ENCODE measurements at regions not wholly inside any gene's neighbourhood (a gene's known extent, or its start where the extent isn't known, plus 50 kb on each side); places are given as distances from the start of the nearest gene placed in this dataset.

DNA sequence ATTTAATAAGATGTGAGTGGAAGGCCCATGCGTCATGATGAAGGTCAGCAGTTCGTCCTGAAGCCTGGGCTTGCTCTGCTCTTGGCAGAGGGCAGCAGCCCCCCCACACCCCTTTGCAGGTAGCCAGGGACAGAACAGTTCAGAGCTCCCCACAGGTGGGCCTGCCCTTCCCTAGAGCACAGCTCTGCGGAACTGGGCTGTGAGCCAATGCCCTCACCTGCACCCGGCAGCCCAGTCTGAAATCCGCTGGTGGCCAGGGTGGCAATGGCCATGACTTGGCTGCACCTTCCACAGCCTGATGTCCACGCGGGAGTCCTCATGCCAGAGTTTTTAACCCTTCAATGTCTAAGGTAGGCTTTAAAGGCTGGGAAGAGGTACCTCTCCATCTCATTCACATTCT lies 136.7 kb downstream of the ACKR3 start:
- TF ChIP-seq, protein P1, sequence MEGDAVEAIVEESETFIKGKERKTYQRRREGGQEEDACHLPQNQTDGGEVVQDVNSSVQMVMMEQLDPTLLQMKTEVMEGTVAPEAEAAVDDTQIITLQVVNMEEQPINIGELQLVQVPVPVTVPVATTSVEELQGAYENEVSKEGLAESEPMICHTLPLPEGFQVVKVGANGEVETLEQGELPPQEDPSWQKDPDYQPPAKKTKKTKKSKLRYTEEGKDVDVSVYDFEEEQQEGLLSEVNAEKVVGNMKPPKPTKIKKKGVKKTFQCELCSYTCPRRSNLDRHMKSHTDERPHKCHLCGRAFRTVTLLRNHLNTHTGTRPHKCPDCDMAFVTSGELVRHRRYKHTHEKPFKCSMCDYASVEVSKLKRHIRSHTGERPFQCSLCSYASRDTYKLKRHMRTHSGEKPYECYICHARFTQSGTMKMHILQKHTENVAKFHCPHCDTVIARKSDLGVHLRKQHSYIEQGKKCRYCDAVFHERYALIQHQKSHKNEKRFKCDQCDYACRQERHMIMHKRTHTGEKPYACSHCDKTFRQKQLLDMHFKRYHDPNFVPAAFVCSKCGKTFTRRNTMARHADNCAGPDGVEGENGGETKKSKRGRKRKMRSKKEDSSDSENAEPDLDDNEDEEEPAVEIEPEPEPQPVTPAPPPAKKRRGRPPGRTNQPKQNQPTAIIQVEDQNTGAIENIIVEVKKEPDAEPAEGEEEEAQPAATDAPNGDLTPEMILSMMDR (IDR thresholded peaks at IDR 0.05; ENCODE audit: poor library complexity): no peak
- TF ChIP-seq EZH2 (IDR thresholded peaks at IDR 0.05; ENCODE audit: borderline replicate concordance): no peak
